ENCODE measurements at regions not wholly inside any gene's neighbourhood (a gene's known extent, or its start where the extent isn't known, plus 50 kb on each side); places are given as distances from the start of the nearest gene placed in this dataset.

DNA sequence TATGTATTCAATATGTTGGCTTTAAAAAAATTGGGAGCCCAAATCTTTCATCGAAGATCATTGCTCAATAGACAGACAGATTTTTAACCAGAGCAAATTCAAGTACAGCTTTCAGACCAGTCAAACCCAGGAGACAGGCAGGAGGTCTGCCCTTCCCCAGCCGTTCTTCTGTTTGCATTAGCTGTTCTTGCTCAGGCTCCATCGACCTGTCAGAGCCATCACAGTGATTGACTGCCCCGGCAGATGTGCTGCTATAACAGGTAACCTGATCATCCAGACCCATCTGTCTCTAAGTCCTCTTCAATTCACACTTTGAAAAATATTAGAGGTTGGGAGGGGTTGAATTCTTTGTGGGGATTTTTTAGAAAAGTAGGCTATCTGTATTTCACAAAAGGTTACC is 453.5 kb downstream of the FOXG1 start:
- Histone ChIP-seq H3K9me3 (no peaks in the 10 kb centered on the region), H3K4me1 (no peaks in the 10 kb centered on the region), H3K27me3 (peaks cover 5% of the 10 kb centered on the region), H3K27ac (no peak overlapping the region), H3K36me3 (no peaks in the 10 kb centered on the region), H3K4me3 (no peak overlapping the region)
- no peak for ATAC-seq
- TF ChIP-seq, protein P1, sequence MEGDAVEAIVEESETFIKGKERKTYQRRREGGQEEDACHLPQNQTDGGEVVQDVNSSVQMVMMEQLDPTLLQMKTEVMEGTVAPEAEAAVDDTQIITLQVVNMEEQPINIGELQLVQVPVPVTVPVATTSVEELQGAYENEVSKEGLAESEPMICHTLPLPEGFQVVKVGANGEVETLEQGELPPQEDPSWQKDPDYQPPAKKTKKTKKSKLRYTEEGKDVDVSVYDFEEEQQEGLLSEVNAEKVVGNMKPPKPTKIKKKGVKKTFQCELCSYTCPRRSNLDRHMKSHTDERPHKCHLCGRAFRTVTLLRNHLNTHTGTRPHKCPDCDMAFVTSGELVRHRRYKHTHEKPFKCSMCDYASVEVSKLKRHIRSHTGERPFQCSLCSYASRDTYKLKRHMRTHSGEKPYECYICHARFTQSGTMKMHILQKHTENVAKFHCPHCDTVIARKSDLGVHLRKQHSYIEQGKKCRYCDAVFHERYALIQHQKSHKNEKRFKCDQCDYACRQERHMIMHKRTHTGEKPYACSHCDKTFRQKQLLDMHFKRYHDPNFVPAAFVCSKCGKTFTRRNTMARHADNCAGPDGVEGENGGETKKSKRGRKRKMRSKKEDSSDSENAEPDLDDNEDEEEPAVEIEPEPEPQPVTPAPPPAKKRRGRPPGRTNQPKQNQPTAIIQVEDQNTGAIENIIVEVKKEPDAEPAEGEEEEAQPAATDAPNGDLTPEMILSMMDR (IDR thresholded peaks at IDR 0.05) = no peak
- no peak for DNase-seq
- intact Hi-C loops (cut with DNase I) = no loop called here

DNA sequence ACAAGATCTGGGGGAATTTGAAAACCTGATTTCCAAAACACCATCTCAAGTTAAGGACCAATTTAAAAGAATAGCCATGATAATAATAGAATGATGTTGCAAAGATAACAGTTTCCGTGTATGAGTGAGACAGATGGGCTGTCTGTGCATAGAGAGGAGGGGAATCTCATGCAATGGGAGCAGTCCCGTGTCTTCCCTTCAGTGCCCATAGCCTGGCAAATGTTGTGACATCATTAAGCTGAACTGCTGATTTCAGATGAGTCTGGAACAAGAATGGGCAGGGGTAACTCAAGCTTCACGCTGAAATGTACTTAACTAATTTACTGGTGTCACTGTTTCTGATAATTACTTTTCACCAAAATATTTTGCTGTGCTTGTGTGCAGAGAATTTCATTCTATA is 454.0 kb downstream of the FOXG1 start:
- no peak for DNase-seq
- Histone ChIP-seq H3K9me3 (no peaks in the 10 kb centered on the region), H3K27me3 (peaks cover 5% of the 10 kb centered on the region), H3K4me1 (no peaks in the 10 kb centered on the region), H3K36me3 (no peaks in the 10 kb centered on the region), H3K4me3 (no peak overlapping the region), H3K27ac (no peak overlapping the region)
- intact Hi-C loops (cut with DNase I) = no loop called here
- TF ChIP-seq, protein P1 (IDR thresholded peaks at IDR 0.05) = no peak
- no peak for ATAC-seq

DNA sequence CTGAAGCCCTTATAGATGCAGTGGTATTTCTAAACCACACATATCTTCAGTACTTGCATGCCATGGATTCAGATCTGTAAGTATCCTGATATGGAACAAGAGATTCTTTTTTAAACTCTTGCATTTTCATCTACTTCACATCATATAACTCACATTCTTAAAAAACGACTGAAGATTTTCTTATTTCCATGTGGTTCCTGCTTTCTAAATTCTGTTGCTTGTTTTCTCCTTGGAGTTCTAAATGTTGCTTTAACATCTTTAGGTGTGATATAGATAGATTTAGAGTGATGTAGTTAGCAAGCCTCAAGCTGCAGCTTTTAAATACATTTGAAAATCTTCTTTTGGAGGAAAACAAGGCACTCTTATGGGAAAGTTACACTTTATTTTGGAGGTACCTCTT is 455.4 kb downstream of the FOXG1 start:
- TF ChIP-seq, protein P1 (IDR thresholded peaks at IDR 0.05) = no peak
- no peak for DNase-seq
- intact Hi-C loops (cut with DNase I) = no loop called here

DNA sequence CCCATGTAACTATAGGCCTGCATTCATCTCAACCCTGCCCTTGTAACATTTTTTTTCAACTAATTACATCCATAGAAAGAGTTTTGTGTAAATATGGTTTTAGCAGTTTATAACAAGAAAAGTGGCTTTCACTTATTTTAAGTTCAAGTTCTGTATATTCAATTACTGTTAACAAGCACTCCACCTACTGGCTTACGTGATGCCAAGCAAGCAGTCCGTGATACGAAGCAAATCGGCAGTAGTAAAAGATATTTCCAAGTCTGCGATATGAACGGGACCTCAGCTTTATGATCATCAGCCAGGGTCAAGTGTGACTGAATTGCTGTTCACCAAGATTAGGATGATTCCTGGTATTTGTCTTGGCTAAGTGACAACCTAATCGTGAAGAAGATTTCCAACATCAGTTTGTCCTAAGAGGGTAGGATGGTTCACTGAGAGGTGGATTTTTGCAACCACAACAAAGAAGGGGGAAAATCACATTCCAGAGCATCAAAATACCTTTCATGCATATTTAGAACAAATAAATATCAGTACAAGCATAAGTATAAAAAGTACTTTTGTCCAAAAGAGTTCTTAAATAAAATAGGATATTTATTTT is 456.2 kb downstream of the FOXG1 start:
- TF ChIP-seq, protein P1 (IDR thresholded peaks at IDR 0.05) = peak; percentile 45

More for the DNA sequence above, 455.4 kb downstream of the FOXG1 start:
- Histone ChIP-seq H3K27ac (no peak overlapping the region), H3K9me3 (no peaks in the 10 kb centered on the region), H3K36me3 (no peaks in the 10 kb centered on the region), H3K4me1 (no peaks in the 10 kb centered on the region), H3K27me3 (peaks cover 5% of the 10 kb centered on the region), H3K4me3 (no peak overlapping the region)
- ATAC-seq = no peak

DNA sequence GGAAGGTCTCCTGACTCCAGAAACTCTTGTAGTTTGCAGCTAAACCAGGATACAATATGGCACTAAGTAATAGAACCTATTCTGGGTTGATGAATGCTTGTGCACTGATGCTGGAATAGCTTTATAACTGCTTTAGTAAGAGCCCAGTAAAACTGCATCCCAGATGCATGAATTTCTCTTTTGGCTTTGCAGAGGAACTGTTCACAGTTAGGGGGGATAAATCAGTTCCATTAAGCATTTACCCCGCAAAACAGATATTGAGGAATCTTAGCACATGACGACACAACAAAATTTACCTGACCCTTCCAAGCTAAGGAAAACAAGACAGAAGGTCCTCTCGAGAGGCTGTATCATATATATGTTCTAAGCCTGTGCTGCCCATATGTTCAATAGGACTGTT is 457.4 kb downstream of the FOXG1 start:
- Histone ChIP-seq H3K27me3 (peaks cover 2% of the 10 kb centered on the region), H3K36me3 (no peaks in the 10 kb centered on the region), H3K4me1 (no peaks in the 10 kb centered on the region), H3K9me3 (no peaks in the 10 kb centered on the region), H3K27ac (no peak overlapping the region), H3K4me3 (no peak overlapping the region)
- TF ChIP-seq, protein P1 (IDR thresholded peaks at IDR 0.05) = no peak
- ATAC-seq (no peak), DNase-seq (no peak)
- intact Hi-C loops (cut with DNase I) = no loop called here

More for the DNA sequence above, 456.2 kb downstream of the FOXG1 start:
- ATAC-seq = peak; percentile 24
- H3K4me3 ChIP-seq = no peak overlapping the region
- H3K27ac ChIP-seq = no peak overlapping the region
- H3K27me3 ChIP-seq = peaks cover 5% of the 10 kb centered on the region
- H3K36me3 ChIP-seq = no peaks in the 10 kb centered on the region
- no peak for DNase-seq
- no peaks in the 10 kb centered on the region for H3K9me3 ChIP-seq
- intact Hi-C loops (cut with DNase I) = no loop called here
- no peaks in the 10 kb centered on the region for H3K4me1 ChIP-seq

DNA sequence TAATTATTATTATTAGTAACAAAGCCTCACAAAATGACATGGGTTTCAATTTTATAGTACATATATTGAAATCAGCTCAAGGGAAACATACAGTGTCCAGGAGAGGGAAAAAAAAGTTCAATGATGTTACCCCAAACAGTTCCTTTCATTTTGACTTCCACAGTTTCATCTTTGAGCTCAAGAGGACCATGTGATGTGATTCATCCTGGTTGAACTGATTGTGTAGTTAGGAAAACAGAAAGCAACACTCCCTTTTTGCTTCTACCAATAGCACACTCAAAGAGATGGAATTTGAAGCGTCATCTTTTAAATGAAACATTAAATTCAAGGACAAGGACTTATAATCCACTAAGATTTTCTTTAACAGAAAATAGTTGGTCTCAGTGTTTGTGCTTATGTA is 461.0 kb downstream of the FOXG1 start:
- TF ChIP-seq, protein P1 (IDR thresholded peaks at IDR 0.05) = no peak
- Histone ChIP-seq H3K36me3 (no peaks in the 10 kb centered on the region), H3K9me3 (no peaks in the 10 kb centered on the region), H3K4me3 (no peak overlapping the region), H3K4me1 (no peaks in the 10 kb centered on the region), H3K27ac (no peak overlapping the region), H3K27me3 (no peaks in the 10 kb centered on the region)
- intact Hi-C loops (cut with DNase I) = no loop called here
- DNase-seq = no peak
- ATAC-seq = no peak

All from upper lobe of right lung (tissue), 1 donor.